ENCODE measurements at regions not wholly inside any gene's neighbourhood (a gene's known extent, or its start where the extent isn't known, plus 50 kb on each side); places are given as distances from the start of the nearest gene placed in this dataset.
"Not testable (repeated sequence)": the region's sequence is repeated elsewhere in the genome, so short reads cannot be mapped to it uniquely, and the experiment has no call there.

- FAIRE-seq (no peak), DNase-seq (ENCODE audit: low read depth, low spot score) (no peak)
- Histone ChIP-seq H3K79me2 (ENCODE audit: control insufficient read depth, insufficient read depth, low read length) (no peaks in the 10 kb centered on the region), H2AFZ (ENCODE audit: control insufficient read depth, low read length) (peak overlapping the region; percentile 27), H3K9me1 (ENCODE audit: control insufficient read depth, extremely low read depth, insufficient read depth, low read length) (no peaks in the 10 kb centered on the region), H3K36me3 (ENCODE audit: control insufficient read depth in 2 of 2, extremely low read depth in 1 of 2, insufficient read depth in 2 of 2, low read length in 2 of 2) (no peaks in the 10 kb centered on the region), H3K27ac (ENCODE audit: control insufficient read depth, insufficient read depth, low read length) (no peak overlapping the region), H3K9ac (ENCODE audit: control insufficient read depth, extremely low read depth, insufficient read depth, low read length) (no peak overlapping the region), H3K9me3 (ENCODE audit: control insufficient read depth, low read depth, low read length) (no peaks in the 10 kb centered on the region), H3K27me3 (ENCODE audit: control insufficient read depth, extremely low read depth, insufficient read depth, low read length) (no peaks in the 10 kb centered on the region), H4K20me1 (ENCODE audit: control insufficient read depth, extremely low read depth, insufficient read depth, low read length) (no peaks in the 10 kb centered on the region), H3K4me1 (ENCODE audit: control insufficient read depth, extremely low read depth, insufficient read depth, low read length) (peaks cover 16% of the 10 kb centered on the region), H3K4me2 (ENCODE audit: control insufficient read depth, extremely low read depth, insufficient read depth, low read depth, low read length) (no peak overlapping the region), H3K4me3 (ENCODE audit: control insufficient read depth in 2 of 3, extremely low read depth in 1 of 3, insufficient read depth in 2 of 3, low read depth in 1 of 3, low read length in 3 of 3) (no peak overlapping the region)
- no peak for TF ChIP-seq CTCF (optimal IDR thresholded peaks at IDR 0.05 in 1 of 3, IDR thresholded peaks at IDR 0.05 in 1 of 3, conservative IDR thresholded peaks at IDR 0.05 in 1 of 3; ENCODE audit: extremely low read depth in 1 of 3, insufficient read depth in 2 of 3, low read length in 3 of 3)
- TF ChIP-seq EZH2 (IDR thresholded peaks at IDR 0.05; ENCODE audit: low read length) = no peak
- dilution Hi-C loops (cut with MboI; ENCODE audit: extremely low pct_ligation_motif_present, low sequenced_read_pairs) = no loop called here
Observed at GRCh38 chr4:167906851-167907250, 185.5 kb upstream of the ANXA10 start.

GRCh38 chr4:167908816-167909215 is 183.5 kb upstream of the ANXA10 start:
- no peak for FAIRE-seq
- no peak overlapping the region for H3K9ac ChIP-seq (ENCODE audit: control insufficient read depth, extremely low read depth, insufficient read depth, low read length)
- no peak for TF ChIP-seq CTCF (optimal IDR thresholded peaks at IDR 0.05 in 1 of 3, IDR thresholded peaks at IDR 0.05 in 1 of 3, conservative IDR thresholded peaks at IDR 0.05 in 1 of 3; ENCODE audit: extremely low read depth in 1 of 3, insufficient read depth in 2 of 3, low read length in 3 of 3)
- no peak for TF ChIP-seq EZH2 (IDR thresholded peaks at IDR 0.05; ENCODE audit: low read length)
- H3K27ac ChIP-seq (ENCODE audit: control insufficient read depth, insufficient read depth, low read length) = no peak overlapping the region
- no peaks in the 10 kb centered on the region for H3K36me3 ChIP-seq (ENCODE audit: control insufficient read depth in 2 of 2, extremely low read depth in 1 of 2, insufficient read depth in 2 of 2, low read length in 2 of 2)
- no peaks in the 10 kb centered on the region for H3K9me3 ChIP-seq (ENCODE audit: control insufficient read depth, low read depth, low read length)
- dilution Hi-C loops (cut with MboI; ENCODE audit: extremely low pct_ligation_motif_present, low sequenced_read_pairs) = no loop called here
- no peak overlapping the region for H3K4me3 ChIP-seq (ENCODE audit: control insufficient read depth in 2 of 3, extremely low read depth in 1 of 3, insufficient read depth in 2 of 3, low read depth in 1 of 3, low read length in 3 of 3)
- H3K4me1 ChIP-seq (ENCODE audit: control insufficient read depth, extremely low read depth, insufficient read depth, low read length) = peaks cover 8% of the 10 kb centered on the region
- no peaks in the 10 kb centered on the region for H3K27me3 ChIP-seq (ENCODE audit: control insufficient read depth, extremely low read depth, insufficient read depth, low read length)
- no peak overlapping the region for H3K4me2 ChIP-seq (ENCODE audit: control insufficient read depth, extremely low read depth, insufficient read depth, low read depth, low read length)
- no peaks in the 10 kb centered on the region for H3K79me2 ChIP-seq (ENCODE audit: control insufficient read depth, insufficient read depth, low read length)
- H4K20me1 ChIP-seq (ENCODE audit: control insufficient read depth, extremely low read depth, insufficient read depth, low read length) = no peaks in the 10 kb centered on the region
- H2AFZ ChIP-seq (ENCODE audit: control insufficient read depth, low read length) = no peak overlapping the region
- no peaks in the 10 kb centered on the region for H3K9me1 ChIP-seq (ENCODE audit: control insufficient read depth, extremely low read depth, insufficient read depth, low read length)
- DNase-seq (ENCODE audit: low read depth, low spot score) = no peak

GRCh38 chr4:167912535-167912934 is 179.8 kb upstream of the ANXA10 start:
- H3K4me1 ChIP-seq (ENCODE audit: control insufficient read depth, extremely low read depth, insufficient read depth, low read length); dilution Hi-C loops (cut with MboI; ENCODE audit: extremely low pct_ligation_motif_present, low sequenced_read_pairs); H3K4me3 ChIP-seq (ENCODE audit: control insufficient read depth in 2 of 3, extremely low read depth in 1 of 3, insufficient read depth in 2 of 3, low read depth in 1 of 3, low read length in 3 of 3); FAIRE-seq; H3K9me3 ChIP-seq (ENCODE audit: control insufficient read depth, low read depth, low read length); H3K27me3 ChIP-seq (ENCODE audit: control insufficient read depth, extremely low read depth, insufficient read depth, low read length); H3K9me1 ChIP-seq (ENCODE audit: control insufficient read depth, extremely low read depth, insufficient read depth, low read length); DNase-seq (ENCODE audit: low read depth, low spot score); H2AFZ ChIP-seq (ENCODE audit: control insufficient read depth, low read length); H4K20me1 ChIP-seq (ENCODE audit: control insufficient read depth, extremely low read depth, insufficient read depth, low read length); H3K79me2 ChIP-seq (ENCODE audit: control insufficient read depth, insufficient read depth, low read length); H3K27ac ChIP-seq (ENCODE audit: control insufficient read depth, insufficient read depth, low read length); H3K4me2 ChIP-seq (ENCODE audit: control insufficient read depth, extremely low read depth, insufficient read depth, low read depth, low read length); H3K9ac ChIP-seq (ENCODE audit: control insufficient read depth, extremely low read depth, insufficient read depth, low read length); H3K36me3 ChIP-seq (ENCODE audit: control insufficient read depth in 2 of 2, extremely low read depth in 1 of 2, insufficient read depth in 2 of 2, low read length in 2 of 2): not testable (repeated sequence)

All from keratinocyte (primary cell).